ENCODE measurements at regions not wholly inside any gene's neighbourhood (a gene's known extent, or its start where the extent isn't known, plus 50 kb on each side); places are given as distances from the start of the nearest gene placed in this dataset.

DNA sequence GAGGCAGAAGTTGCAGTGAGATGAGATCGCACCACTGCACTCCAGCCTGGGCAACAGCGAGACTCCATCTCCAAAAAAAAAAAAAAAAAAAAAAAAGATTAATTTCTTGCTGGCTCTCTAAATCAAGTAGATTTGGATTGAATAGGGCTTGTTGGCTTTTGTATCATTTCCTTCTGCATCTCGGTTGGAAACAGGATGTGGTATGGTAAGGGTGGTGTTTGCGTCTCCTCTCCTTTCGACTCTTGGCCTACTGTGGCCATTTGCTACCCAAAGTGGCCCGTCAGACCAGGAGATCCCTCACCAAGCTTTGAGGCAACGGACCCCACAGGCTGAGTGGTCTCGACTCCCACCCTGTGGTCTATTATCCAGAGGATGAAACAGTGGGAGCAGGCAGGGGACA lies 168.0 kb upstream of the IRX3 start:
- DNase-seq (ENCODE audit: low spot score in 2 of 2) (no peak), ATAC-seq (ENCODE audit: low read depth) (no peak)
- Mint-ChIP-seq H3K4me1 (peaks cover 3% of the 10 kb centered on the region), H3K27ac (no peak overlapping the region), H3K4me3 (no peak overlapping the region), H3K9me3 (peaks cover 6% of the 10 kb centered on the region), H3K36me3 (no peaks in the 10 kb centered on the region), H3K27me3 (peaks cover 5% of the 10 kb centered on the region)

DNA sequence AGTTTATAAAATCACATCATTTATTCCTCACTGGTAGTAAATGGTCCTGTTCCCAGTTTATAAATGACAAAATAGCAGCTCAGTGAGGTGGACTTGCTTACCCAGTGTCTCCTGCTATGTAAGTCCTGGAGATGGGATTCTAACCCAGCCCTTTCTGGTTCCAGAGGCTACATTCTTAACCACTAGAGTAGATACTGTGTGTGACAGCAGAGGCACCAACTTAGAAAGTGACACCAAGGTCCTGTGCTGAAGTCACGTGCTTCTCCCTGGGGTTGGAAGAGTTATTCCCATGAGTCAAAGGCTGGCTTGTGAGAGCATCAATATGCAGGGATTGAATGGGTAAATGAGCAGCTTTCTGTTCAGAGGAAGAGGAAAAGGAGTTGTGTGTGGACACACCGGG lies 167.3 kb upstream of the IRX3 start:
- ATAC-seq (ENCODE audit: low read depth) (no peak), DNase-seq (ENCODE audit: low spot score in 2 of 2) (no peak)
- Mint-ChIP-seq H3K4me3 (no peak overlapping the region), H3K36me3 (no peaks in the 10 kb centered on the region), H3K9me3 (peaks cover 6% of the 10 kb centered on the region), H3K4me1 (peaks cover 3% of the 10 kb centered on the region), H3K27me3 (peaks cover 5% of the 10 kb centered on the region), H3K27ac (no peak overlapping the region)

DNA sequence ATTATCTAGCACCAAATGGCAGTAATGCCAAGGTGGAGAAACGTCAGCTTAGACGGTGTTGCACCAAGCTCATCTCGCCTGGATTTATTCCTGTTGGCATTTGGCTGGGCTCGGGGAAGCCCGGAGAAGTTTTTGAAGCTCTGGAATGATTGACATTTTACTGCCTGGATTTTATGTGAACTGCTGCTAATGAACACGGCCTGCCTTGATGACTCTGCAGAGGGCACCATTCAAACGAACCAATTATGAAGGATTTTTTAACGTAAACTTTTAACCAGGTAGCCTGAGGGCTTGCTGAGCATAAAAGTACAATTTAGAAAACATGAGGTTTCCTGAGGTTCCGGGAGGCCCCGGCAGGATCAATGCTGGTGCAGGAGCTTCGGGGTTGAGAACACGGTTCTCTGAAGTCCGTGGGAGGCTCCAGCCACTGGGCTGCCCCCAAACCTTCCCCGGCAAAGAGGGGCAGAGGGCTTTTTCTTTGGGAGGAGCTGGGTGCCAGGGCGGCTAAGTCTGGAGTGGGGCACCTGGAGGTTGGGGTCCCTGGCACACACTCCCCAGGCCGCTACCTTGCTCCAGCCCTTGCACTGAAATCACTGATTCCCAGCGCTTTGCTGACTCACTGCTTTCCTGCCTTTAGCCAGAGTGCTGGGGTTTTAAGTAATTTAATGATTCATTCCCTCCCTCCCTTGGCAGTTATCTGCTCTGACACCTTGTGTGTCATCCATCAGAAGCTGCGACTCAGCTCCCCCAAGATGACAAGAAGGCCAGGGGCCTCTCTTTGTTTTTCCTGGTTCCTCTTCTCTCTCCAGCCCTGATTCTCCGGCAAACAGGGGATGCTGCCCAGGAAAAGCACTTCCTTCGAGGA lies 161.2 kb upstream of the IRX3 start:
- H3K27ac Mint-ChIP-seq, result no peak overlapping the region
- DNase-seq (ENCODE audit: low spot score in 2 of 2) (no peak), ATAC-seq (ENCODE audit: low read depth) (no peak)
- H3K27me3 Mint-ChIP-seq, result peaks cover 8% of the 10 kb centered on the region
- no peaks in the 10 kb centered on the region for H3K4me1 Mint-ChIP-seq
- H3K9me3 Mint-ChIP-seq, result peaks cover 6% of the 10 kb centered on the region
- no peak overlapping the region for H3K4me3 Mint-ChIP-seq
- H3K36me3 Mint-ChIP-seq, result no peaks in the 10 kb centered on the region

DNA sequence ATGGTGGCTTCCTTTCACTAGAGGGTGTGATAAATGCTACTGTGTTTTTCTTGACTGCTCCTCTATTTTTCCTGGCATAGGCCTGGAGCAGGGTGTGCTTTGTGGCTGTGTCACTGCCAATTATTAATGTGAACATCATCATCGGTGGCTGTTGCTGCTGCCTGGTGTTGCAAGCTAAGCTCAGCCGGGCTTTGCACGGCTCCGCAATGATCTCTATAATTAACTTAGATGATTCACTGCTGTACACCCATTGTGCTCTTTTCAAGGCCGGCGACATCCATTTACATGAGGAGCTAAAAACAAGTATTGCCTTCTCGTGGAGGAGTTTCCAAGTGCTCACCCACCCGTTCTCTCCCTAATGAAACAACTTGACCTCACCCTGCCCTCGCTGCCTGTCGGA lies 160.1 kb upstream of the IRX3 start:
- Mint-ChIP-seq H3K9me3 (peaks cover 3% of the 10 kb centered on the region), H3K27ac (no peak overlapping the region), H3K4me3 (no peak overlapping the region), H3K36me3 (no peaks in the 10 kb centered on the region), H3K4me1 (no peaks in the 10 kb centered on the region), H3K27me3 (peaks cover 8% of the 10 kb centered on the region)
- DNase-seq (ENCODE audit: low spot score in 2 of 2), result no peak
- ATAC-seq (ENCODE audit: low read depth), result no peak

DNA sequence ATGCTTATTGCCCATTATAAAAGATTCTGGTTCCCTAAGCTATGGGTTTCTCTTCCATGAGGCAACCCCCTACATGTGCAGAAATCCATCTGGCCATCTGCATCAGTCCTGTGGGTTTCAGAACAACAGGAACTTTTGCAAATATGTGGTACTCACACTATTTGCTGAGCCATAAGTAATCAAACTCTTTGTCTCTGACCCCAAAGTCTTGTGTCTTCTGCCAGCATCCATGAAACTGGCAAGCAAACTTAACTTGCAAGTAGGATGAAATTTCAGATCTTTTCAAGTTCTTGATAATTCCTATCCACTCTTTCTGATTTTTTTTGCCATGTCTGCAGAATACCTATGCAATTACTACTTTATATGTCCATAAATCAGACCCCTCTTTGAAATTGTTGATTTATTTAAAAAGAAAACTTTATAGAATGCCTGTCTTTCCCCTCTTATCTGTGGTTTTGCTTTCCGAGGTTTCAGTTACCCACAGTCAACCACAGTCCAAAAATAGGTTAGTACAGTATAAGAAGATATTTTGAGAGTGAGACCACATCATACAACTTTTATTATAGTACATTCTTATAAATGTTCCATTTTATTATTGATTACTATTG lies 158.4 kb upstream of the IRX3 start:
- DNase-seq (ENCODE audit: low spot score in 2 of 2), result no peak
- H3K36me3 Mint-ChIP-seq, result no peaks in the 10 kb centered on the region
- no peak overlapping the region for H3K4me3 Mint-ChIP-seq

DNA sequence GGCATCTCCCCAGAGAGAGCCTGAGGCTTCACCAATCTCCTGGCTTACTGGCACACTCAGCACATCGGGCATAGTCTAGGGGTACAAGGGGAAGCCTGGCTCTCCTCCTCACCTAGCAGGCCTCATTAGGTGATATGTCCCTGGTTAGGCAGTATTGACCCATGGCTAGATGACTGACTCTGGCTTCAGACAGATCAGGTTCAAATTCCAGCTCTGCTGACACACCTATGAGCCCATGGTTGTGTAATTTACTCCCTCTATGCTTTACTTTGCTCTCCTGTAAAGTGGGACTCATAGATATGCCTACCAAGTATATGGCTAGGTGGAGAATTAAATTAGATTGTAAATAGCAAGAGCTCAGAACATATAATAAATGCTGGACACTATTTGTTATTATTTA lies 157.3 kb upstream of the IRX3 start:
- H3K36me3 Mint-ChIP-seq, result no peaks in the 10 kb centered on the region
- DNase-seq (ENCODE audit: low spot score in 2 of 2) (no peak), ATAC-seq (ENCODE audit: low read depth) (no peak)
- H3K4me1 Mint-ChIP-seq, result no peaks in the 10 kb centered on the region
- no peak overlapping the region for H3K27ac Mint-ChIP-seq
- H3K27me3 Mint-ChIP-seq, result peaks cover 3% of the 10 kb centered on the region
- no peak overlapping the region for H3K4me3 Mint-ChIP-seq
- peaks cover 2% of the 10 kb centered on the region for H3K9me3 Mint-ChIP-seq

More for the DNA sequence above, 158.4 kb upstream of the IRX3 start:
- peaks cover 5% of the 10 kb centered on the region for H3K27me3 Mint-ChIP-seq
- H3K27ac Mint-ChIP-seq, result no peak overlapping the region
- H3K4me1 Mint-ChIP-seq, result no peaks in the 10 kb centered on the region
- H3K9me3 Mint-ChIP-seq, result no peaks in the 10 kb centered on the region
- no peak for ATAC-seq (ENCODE audit: low read depth)

DNA sequence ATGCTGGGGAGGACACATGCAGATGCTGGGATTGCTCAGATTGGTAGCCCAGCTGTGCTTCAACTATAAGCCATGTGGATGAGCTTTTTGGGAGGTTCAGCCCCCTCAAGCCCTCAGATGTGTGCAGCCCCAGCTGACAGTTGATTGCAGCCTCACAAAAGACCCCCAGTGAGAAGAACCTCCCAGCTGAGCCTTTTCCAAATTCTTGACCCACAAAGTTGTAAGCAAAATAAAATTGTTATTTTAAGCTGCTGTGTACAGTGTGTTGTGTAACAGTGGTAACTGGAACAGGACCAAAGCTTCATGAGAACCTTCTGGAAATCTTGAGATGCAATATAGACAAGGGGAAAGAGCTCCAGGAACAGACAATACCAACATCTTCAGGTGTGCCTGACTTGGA lies 156.8 kb upstream of the IRX3 start:
- Mint-ChIP-seq H3K27me3 (peaks cover 2% of the 10 kb centered on the region), H3K4me3 (no peak overlapping the region), H3K4me1 (no peaks in the 10 kb centered on the region), H3K9me3 (peaks cover 2% of the 10 kb centered on the region), H3K36me3 (no peaks in the 10 kb centered on the region), H3K27ac (no peak overlapping the region)
- ATAC-seq (ENCODE audit: low read depth), result no peak
- no peak for DNase-seq (ENCODE audit: low spot score in 2 of 2)

DNA sequence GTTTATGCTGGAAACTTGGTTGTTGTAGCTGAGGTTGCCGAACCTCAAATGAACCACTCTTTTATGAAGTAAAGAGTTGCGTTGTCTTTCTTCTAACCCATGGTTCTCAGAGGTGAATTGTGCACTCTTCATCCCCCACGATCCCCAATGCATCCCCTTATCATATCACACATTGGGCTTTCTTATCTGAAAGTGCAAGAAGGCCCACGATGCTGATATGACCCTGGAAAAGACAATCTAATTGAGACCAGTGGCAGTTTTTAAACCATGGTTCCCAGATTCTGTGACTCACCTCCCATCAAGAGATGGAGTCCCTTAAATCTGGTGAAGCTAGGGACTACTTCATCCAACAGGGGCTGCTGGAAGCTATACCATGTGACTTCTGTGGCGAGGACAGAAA lies 156.3 kb upstream of the IRX3 start:
- Mint-ChIP-seq H3K27me3 (no peaks in the 10 kb centered on the region), H3K4me1 (no peaks in the 10 kb centered on the region), H3K27ac (no peak overlapping the region), H3K9me3 (peaks cover 2% of the 10 kb centered on the region), H3K36me3 (no peaks in the 10 kb centered on the region), H3K4me3 (no peak overlapping the region)
- no peak for DNase-seq (ENCODE audit: low spot score in 2 of 2)
- ATAC-seq (ENCODE audit: low read depth), result no peak

DNA sequence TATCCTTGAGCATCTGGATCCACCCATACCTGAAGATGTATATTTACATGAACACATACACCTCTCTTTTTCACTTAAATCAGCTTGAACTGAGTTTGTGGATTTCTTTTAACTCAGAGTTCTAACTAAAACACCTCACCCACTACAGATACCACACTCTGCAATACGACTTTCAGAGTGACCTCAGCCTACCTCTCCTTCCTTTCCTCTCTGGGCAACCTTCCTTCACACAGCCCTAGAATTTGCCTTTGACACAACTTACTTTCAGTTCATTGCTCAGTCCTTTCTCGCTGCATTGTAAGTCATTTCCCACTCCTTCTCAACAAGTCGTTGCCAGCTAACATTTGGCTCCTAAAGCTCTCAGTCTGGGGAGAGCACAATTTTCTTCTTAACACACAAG lies 151.9 kb upstream of the IRX3 start:
- ATAC-seq (ENCODE audit: low read depth) (no peak), DNase-seq (ENCODE audit: low spot score in 2 of 2) (no peak)
- no peaks in the 10 kb centered on the region for H3K4me1 Mint-ChIP-seq
- no peak overlapping the region for H3K27ac Mint-ChIP-seq
- H3K4me3 Mint-ChIP-seq, result no peak overlapping the region
- no peaks in the 10 kb centered on the region for H3K36me3 Mint-ChIP-seq
- H3K9me3 Mint-ChIP-seq, result peaks cover 2% of the 10 kb centered on the region
- H3K27me3 Mint-ChIP-seq, result no peaks in the 10 kb centered on the region

DNA sequence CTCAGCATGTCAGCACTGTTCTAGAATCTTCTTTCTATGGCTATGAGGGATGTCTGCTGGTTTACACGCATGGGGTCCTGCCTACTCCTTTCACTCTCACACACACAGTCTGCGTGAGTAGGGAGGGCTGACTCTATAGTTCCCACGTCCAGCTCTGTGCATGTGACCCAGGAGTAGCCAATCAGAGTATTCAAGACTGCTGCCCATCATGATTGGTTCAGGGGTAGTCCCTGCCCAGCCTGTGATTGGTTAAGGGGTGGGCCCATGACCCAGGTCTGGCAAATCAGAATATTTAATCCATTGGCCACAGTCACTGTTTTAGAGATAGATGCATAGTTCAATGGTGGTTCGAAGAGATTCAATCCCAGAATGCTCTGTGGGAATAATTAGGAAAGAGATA lies 151.3 kb upstream of the IRX3 start:
- H3K27ac Mint-ChIP-seq, result no peak overlapping the region
- no peaks in the 10 kb centered on the region for H3K27me3 Mint-ChIP-seq
- no peak for DNase-seq (ENCODE audit: low spot score in 2 of 2)
- no peak overlapping the region for H3K4me3 Mint-ChIP-seq
- ATAC-seq (ENCODE audit: low read depth), result no peak
- no peaks in the 10 kb centered on the region for H3K4me1 Mint-ChIP-seq
- peaks cover 2% of the 10 kb centered on the region for H3K9me3 Mint-ChIP-seq
- H3K36me3 Mint-ChIP-seq, result no peaks in the 10 kb centered on the region

DNA sequence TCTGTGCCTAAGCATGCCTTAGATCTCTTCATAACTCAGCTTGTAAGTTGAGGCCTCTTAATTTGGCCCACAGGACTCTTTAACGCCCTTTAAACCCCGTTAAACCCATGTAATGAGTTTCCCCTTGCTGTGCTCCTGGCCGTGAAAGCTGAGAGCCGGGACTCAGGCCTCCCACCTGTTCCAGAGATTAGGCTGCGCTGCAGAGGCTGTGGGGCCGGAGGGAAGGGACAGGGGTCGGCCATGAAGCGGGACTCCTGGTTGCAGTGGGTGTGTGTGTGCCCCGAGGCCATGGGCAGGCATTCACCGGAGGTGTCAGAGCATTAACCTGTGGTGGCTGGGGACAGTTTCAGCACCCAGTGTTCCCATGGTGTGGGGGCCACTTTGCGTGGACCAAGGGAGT lies 150.8 kb upstream of the IRX3 start:
- Mint-ChIP-seq H3K36me3 (no peaks in the 10 kb centered on the region), H3K9me3 (peaks cover 2% of the 10 kb centered on the region), H3K4me3 (no peak overlapping the region), H3K27ac (no peak overlapping the region), H3K27me3 (no peaks in the 10 kb centered on the region), H3K4me1 (no peaks in the 10 kb centered on the region)
- ATAC-seq (ENCODE audit: low read depth) (no peak), DNase-seq (ENCODE audit: low spot score in 2 of 2) (no peak)

DNA sequence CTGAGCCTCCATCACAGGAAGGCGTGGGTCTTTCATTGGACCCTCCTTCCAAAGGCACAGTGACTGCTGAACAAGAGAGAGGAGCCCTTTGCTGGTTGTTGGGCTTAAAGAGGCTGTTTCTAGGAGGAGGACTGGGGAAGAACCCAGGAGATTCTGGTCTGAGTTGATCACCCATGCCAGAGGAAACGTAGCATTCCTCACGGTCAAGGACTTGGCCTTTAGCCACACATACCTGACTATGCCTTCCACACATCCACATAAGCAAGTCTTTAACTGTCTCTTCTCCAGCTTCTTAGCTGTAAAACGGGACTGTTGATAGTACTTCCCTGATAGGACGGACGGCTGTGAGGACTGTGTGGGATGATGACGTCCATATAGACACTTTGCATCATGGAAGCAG lies 149.8 kb upstream of the IRX3 start:
- no peak for DNase-seq (ENCODE audit: low spot score in 2 of 2)
- Mint-ChIP-seq H3K27me3 (no peaks in the 10 kb centered on the region), H3K36me3 (no peaks in the 10 kb centered on the region), H3K9me3 (peaks cover 2% of the 10 kb centered on the region), H3K27ac (no peak overlapping the region), H3K4me3 (no peak overlapping the region), H3K4me1 (no peaks in the 10 kb centered on the region)
- ATAC-seq (ENCODE audit: low read depth), result no peak

DNA sequence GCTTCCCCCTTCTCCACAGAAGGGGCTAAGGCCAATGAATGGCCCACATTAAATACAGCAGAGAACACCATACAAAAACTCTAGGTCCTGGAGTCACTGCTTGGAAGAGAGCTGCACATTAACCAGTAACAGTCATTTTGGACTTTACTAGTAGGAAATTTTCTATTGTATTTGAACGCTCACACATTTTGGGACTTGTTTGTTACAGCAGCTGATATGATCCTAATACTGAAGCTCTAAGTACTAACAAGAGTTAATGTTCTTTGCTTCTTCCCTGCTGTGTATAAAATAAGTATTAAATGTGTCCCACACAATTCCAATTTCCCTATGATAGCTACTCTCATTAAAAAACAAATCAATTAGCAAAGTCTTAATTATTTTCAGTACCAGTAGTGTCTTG lies 148.3 kb upstream of the IRX3 start:
- Mint-ChIP-seq H3K4me3 (no peak overlapping the region), H3K27ac (no peak overlapping the region), H3K9me3 (peaks cover 5% of the 10 kb centered on the region), H3K4me1 (no peaks in the 10 kb centered on the region), H3K36me3 (no peaks in the 10 kb centered on the region), H3K27me3 (peaks cover 3% of the 10 kb centered on the region)
- ATAC-seq (ENCODE audit: low read depth), result no peak
- DNase-seq (ENCODE audit: low spot score in 2 of 2), result no peak

DNA sequence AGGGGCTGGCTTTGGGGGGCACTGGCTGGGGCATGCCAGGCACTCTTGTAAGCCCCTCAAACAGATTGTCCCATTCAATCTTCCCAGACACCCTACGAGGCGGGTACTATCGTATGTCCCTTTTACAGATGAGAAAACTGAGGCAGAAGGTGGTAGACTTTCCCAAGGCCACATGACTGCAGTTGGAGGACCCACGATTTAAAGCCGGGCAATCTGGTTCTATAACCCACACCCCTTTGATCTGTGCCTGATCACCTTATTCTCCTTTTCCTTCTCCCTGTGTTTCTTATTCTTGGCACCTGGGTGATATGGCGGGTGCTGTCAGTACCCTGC lies 146.3 kb upstream of the IRX3 start:
- ATAC-seq (ENCODE audit: low read depth) (no peak), DNase-seq (ENCODE audit: low spot score in 2 of 2) (no peak)
- H3K4me1 Mint-ChIP-seq, result no peaks in the 10 kb centered on the region
- H3K27me3 Mint-ChIP-seq, result peaks cover 5% of the 10 kb centered on the region
- H3K27ac Mint-ChIP-seq, result no peak overlapping the region
- H3K9me3 Mint-ChIP-seq, result peaks cover 7% of the 10 kb centered on the region
- H3K36me3 Mint-ChIP-seq, result no peaks in the 10 kb centered on the region
- no peak overlapping the region for H3K4me3 Mint-ChIP-seq
